Keratinocyte (primary cell): ENCODE measurements at regions not wholly inside any gene's neighbourhood (a gene's known extent, or its start where the extent isn't known, plus 50 kb on each side); places are given as distances from the start of the nearest gene placed in this dataset.
"Not testable (repeated sequence)": the region's sequence is repeated elsewhere in the genome, so short reads cannot be mapped to it uniquely, and the experiment has no call there.

Source experiments
- DNase-seq: peaks from one replicate; pipeline ENCODE4 v3.0.0-alpha.2; 2011; ENCODE audit warnings: low read depth, missing footprints, low spot score
- FAIRE-seq: peaks from 2 replicates; lab custom pipeline; 2011; peaks lifted over from hg19 to GRCh38; lab: Jason Lieb, UNC
- H2AFZ ChIP-seq: 2 replicates; pipeline ENCODE4 v1.6.0; 2012; ENCODE audit warnings: low read length, control low read depth, inconsistent platforms; ENCODE audit not compliant: control insufficient read depth
- H3K27ac ChIP-seq: 2 replicates; pipeline ENCODE4 v1.5.1; 2011; ENCODE audit warnings: low read length; ENCODE audit not compliant: control insufficient read depth, insufficient read depth
- H3K27me3 ChIP-seq: 3 replicates; pipeline ENCODE4 v1.6.0; 2011; ENCODE audit warnings: low read length; ENCODE audit not compliant: control insufficient read depth, insufficient read depth; ENCODE audit errors: extremely low read depth
- H3K36me3 ChIP-seq, 2 experiments: 2 replicates in 1 of 2; 3 replicates in 1 of 2; pipeline ENCODE4 v1.5.1; 2011; ENCODE audit warnings: low read length in 2 of 2, mild to moderate bottlenecking in 1 of 2; ENCODE audit not compliant: control insufficient read depth in 2 of 2, insufficient read depth in 2 of 2; ENCODE audit errors: extremely low read depth in 1 of 2
- H3K4me1 ChIP-seq: 3 replicates; pipeline ENCODE4 v1.5.1; 2011; ENCODE audit warnings: low read length; ENCODE audit not compliant: control insufficient read depth, insufficient read depth; ENCODE audit errors: extremely low read depth
- H3K4me2 ChIP-seq: 3 replicates; pipeline ENCODE4 v1.6.0; 2011; ENCODE audit warnings: low read depth, low read length; ENCODE audit not compliant: control insufficient read depth, insufficient read depth; ENCODE audit errors: extremely low read depth
- H3K4me3 ChIP-seq, 3 experiments: fragments of 200-600 bp in 1 of 3; sonication (generic) in 1 of 3; 2 replicates in 2 of 3; 3 replicates in 1 of 3; pipeline ENCODE4 v1.5.1; 2011 to 2016; ENCODE audit warnings: low read length in 3 of 3, mild to moderate bottlenecking in 3 of 3, control low read depth in 2 of 3, inconsistent platforms in 1 of 3, low read depth in 1 of 3, mixed read lengths in 1 of 3, mixed run types in 1 of 3, moderate library complexity in 1 of 3; ENCODE audit not compliant: control insufficient read depth in 2 of 3, insufficient read depth in 2 of 3; ENCODE audit errors: extremely low read depth in 1 of 3
- H3K79me2 ChIP-seq: 2 replicates; pipeline ENCODE4 v1.6.0; 2012; ENCODE audit warnings: low read length; ENCODE audit not compliant: control insufficient read depth, insufficient read depth
- H3K9ac ChIP-seq: 3 replicates; pipeline ENCODE4 v1.6.0; 2011; ENCODE audit warnings: low read length; ENCODE audit not compliant: control insufficient read depth, insufficient read depth; ENCODE audit errors: extremely low read depth
- H3K9me1 ChIP-seq: 3 replicates; pipeline ENCODE4 v1.6.0; 2011; ENCODE audit warnings: low read length; ENCODE audit not compliant: control insufficient read depth, insufficient read depth; ENCODE audit errors: extremely low read depth
- H3K9me3 ChIP-seq: 2 replicates; pipeline ENCODE4 v1.5.1; 2012; ENCODE audit warnings: low read depth, low read length; ENCODE audit not compliant: control insufficient read depth
- H4K20me1 ChIP-seq: 3 replicates; pipeline ENCODE4 v1.6.0; 2011; ENCODE audit warnings: low read length; ENCODE audit not compliant: control insufficient read depth, insufficient read depth; ENCODE audit errors: extremely low read depth
- EZH2 ChIP-seq: IDR thresholded peaks from one replicate; pipeline ENCODE4 v1.6.1; 2012; ENCODE audit warnings: inconsistent platforms, mild to moderate bottlenecking, low read length, moderate library complexity
- dilution Hi-C: fragments of 300-500 bp; cut with MboI; formaldehyde crosslinking; loops from one replicate; pipeline ENCODE4 v1.7.0; 2020; ENCODE audit warnings: low sequenced_read_pairs; ENCODE audit not compliant: extremely low pct_ligation_motif_present
- TF ChIP-seq, protein P1 (sequence below), 3 experiments: IDR thresholded peaks in 1 of 3; conservative IDR thresholded peaks in 1 of 3; optimal IDR thresholded peaks in 1 of 3; 2 replicates in 2 of 3; 3 replicates in 1 of 3; pipeline versions ENCODE3 to v1.5.1; 2011; ENCODE audit warnings: low read length in 3 of 3, mild to moderate bottlenecking in 3 of 3, moderate library complexity in 2 of 3, control low read depth in 1 of 3, inconsistent platforms in 1 of 3; ENCODE audit not compliant: insufficient read depth in 2 of 3; ENCODE audit errors: extremely low read depth in 1 of 3

DNA sequence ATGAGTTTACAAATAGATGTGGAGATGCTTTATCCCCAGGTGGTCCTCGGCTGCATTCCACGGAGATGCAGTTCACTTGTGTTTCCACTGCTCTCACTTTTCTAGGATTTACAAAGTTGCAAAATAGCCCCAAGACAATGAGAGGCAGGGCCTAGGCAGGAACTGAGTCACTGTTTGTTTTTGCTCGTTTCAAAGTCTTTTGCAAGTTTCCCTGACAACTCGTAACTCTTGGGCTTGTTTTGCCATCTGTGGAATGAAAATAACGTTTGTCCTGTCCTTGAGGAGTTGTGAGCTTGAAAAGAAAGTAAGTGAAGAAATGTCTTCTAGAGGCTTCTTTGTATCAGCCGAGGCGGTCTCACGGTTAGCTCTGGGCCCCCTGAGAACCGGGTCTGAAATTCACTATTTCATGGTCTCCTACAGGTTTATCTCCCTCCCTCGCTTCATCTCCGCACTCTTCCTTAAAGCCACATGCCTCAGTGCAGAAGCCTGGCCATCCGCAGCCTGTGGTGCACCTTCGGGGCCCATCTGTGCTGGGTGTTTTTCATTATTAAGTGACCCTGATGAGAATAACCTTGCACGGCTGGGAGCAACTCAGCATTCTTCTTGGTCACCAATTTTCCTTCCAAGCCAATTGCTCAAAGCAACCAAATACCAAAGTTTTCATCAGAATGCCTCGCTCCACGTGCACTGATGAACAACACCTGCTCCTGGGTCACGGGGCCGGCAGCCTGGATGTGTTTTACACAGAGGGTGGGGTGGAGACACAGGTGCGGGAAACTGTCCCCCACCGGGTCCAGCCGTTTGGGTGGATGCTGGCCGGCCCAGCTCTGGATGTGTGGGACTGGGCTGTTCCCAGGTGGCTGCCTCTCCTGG lies 172.4 kb downstream of the LAT start:
- H3K27me3 ChIP-seq, H3K79me2 ChIP-seq, H3K27ac ChIP-seq, H3K4me1 ChIP-seq, dilution Hi-C loops, H4K20me1 ChIP-seq, H3K9me3 ChIP-seq, H3K4me2 ChIP-seq, H2AFZ ChIP-seq, H3K36me3 ChIP-seq, DNase-seq, H3K9me1 ChIP-seq, H3K9ac ChIP-seq, H3K4me3 ChIP-seq: not testable (repeated sequence)
- FAIRE-seq: peak; percentile 36
- TF ChIP-seq, protein P1, sequence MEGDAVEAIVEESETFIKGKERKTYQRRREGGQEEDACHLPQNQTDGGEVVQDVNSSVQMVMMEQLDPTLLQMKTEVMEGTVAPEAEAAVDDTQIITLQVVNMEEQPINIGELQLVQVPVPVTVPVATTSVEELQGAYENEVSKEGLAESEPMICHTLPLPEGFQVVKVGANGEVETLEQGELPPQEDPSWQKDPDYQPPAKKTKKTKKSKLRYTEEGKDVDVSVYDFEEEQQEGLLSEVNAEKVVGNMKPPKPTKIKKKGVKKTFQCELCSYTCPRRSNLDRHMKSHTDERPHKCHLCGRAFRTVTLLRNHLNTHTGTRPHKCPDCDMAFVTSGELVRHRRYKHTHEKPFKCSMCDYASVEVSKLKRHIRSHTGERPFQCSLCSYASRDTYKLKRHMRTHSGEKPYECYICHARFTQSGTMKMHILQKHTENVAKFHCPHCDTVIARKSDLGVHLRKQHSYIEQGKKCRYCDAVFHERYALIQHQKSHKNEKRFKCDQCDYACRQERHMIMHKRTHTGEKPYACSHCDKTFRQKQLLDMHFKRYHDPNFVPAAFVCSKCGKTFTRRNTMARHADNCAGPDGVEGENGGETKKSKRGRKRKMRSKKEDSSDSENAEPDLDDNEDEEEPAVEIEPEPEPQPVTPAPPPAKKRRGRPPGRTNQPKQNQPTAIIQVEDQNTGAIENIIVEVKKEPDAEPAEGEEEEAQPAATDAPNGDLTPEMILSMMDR (optimal IDR thresholded peaks at IDR 0.05 in 1 of 3, IDR thresholded peaks at IDR 0.05 in 1 of 3, conservative IDR thresholded peaks at IDR 0.05 in 1 of 3; ENCODE audit: extremely low read depth in 1 of 3, insufficient read depth in 2 of 3, low read length in 3 of 3): peak in 1 of 3 experiments; percentile 8

DNA sequence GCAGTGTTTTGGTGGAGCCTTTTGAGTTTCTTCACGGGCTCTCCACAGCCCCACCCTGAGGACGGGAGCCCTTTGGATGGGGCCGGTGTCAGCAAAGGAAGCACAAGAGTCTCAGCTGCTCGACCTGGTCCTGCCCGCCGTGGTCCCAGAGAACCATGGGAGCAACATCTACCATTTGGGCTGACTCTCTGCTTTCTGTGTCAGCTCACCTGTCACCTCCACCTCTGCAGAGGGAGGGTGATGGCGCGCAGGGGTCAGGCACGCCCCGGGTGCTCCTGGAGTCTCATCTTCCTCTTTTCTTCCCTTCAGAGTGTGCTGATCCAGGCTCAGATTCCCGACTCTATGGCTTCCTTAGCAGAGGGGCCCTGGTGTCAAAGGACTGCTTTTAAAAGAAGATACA lies 171.7 kb downstream of the LAT start:
- H3K27me3 ChIP-seq: peaks cover 6% of the 10 kb centered on the region
- dilution Hi-C loops: no loop called here
- no peaks in the 10 kb centered on the region for H3K9me3 ChIP-seq
- H4K20me1 ChIP-seq: no peaks in the 10 kb centered on the region
- peaks cover 6% of the 10 kb centered on the region for H3K4me1 ChIP-seq
- H3K36me3 ChIP-seq: no peaks in the 10 kb centered on the region
- no peak overlapping the region for H3K4me2 ChIP-seq
- no peak overlapping the region for H3K9ac ChIP-seq
- no peak for TF ChIP-seq EZH2
- TF ChIP-seq, protein P1 (optimal IDR thresholded peaks at IDR 0.05 in 1 of 3, IDR thresholded peaks at IDR 0.05 in 1 of 3, conservative IDR thresholded peaks at IDR 0.05 in 1 of 3; ENCODE audit: extremely low read depth in 1 of 3, insufficient read depth in 2 of 3, low read length in 3 of 3): no peak
- no peak overlapping the region for H2AFZ ChIP-seq
- no peaks in the 10 kb centered on the region for H3K9me1 ChIP-seq
- FAIRE-seq: no peak
- no peak for DNase-seq
- H3K4me3 ChIP-seq: no peak overlapping the region
- no peak overlapping the region for H3K27ac ChIP-seq
- no peaks in the 10 kb centered on the region for H3K79me2 ChIP-seq

DNA sequence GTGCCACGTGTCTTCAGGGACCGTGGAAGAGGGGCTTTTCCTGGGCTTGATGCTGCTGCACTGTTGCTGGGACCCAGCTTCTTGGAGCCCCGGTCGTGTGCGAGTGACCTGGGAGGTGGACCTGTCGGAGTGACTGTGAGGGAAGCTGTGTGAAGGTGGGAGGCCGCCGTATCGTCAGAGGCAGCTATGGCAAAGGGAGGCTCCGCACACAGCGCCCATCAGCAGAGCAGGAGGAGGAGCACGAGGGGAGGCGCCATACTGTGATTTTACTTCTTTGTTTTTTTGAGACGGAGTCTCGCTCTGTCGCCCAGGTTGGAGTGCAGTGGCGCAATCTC lies 171.0 kb downstream of the LAT start:
- H3K79me2 ChIP-seq, dilution Hi-C loops, DNase-seq, H3K36me3 ChIP-seq, H3K4me3 ChIP-seq, H3K9ac ChIP-seq, H3K27ac ChIP-seq, FAIRE-seq, H3K9me3 ChIP-seq, H3K27me3 ChIP-seq, H3K4me2 ChIP-seq, H2AFZ ChIP-seq, H3K4me1 ChIP-seq, H4K20me1 ChIP-seq, H3K9me1 ChIP-seq: not testable (repeated sequence)
